HEK293T (cell line): ENCODE measurements at regions not wholly inside any gene's neighbourhood (a gene's known extent, or its start where the extent isn't known, plus 50 kb on each side); places are given as distances from the start of the nearest gene placed in this dataset.

Experiments used
- ARNT ChIP-seq: fragments of 450-650 bp; IDR thresholded peaks from 2 replicates; pipeline ENCODE4 v1.6.1; 2017; ENCODE audit warnings: mild to moderate bottlenecking
- BHLHE40 ChIP-seq: fragments of 450-650 bp; IDR thresholded peaks from 2 replicates; pipeline ENCODE4 v1.6.1; 2016; ENCODE audit warnings: mild to moderate bottlenecking, moderate library complexity, borderline replicate concordance
- ELF4 ChIP-seq: fragments of 450-650 bp; IDR thresholded peaks from 2 replicates; pipeline ENCODE4 v1.6.1; 2017; ENCODE audit warnings: antibody characterized with exemption
- FOXA1 ChIP-seq: fragments of 450-650 bp; IDR thresholded peaks from 2 replicates; pipeline ENCODE4 v1.6.1; 2016; ENCODE audit warnings: mild to moderate bottlenecking
- FOXK2 ChIP-seq: fragments of 450-650 bp; IDR thresholded peaks from 2 replicates; pipeline ENCODE4 v1.6.1; 2016; ENCODE audit warnings: mild to moderate bottlenecking
- FOXM1 ChIP-seq: fragments of 450-650 bp; IDR thresholded peaks from 2 replicates; pipeline ENCODE4 v1.6.1; 2017; ENCODE audit warnings: mild to moderate bottlenecking, borderline replicate concordance
- HDGF ChIP-seq: fragments of 450-650 bp; IDR thresholded peaks from 2 replicates; pipeline ENCODE4 v1.6.1; 2017; ENCODE audit warnings: antibody characterized with exemption, borderline replicate concordance
- L3MBTL2 ChIP-seq: fragments of 450-650 bp; conservative IDR thresholded peaks from 2 replicates; pipeline ENCODE4 v1.6.1; 2016; ENCODE audit warnings: mild to moderate bottlenecking

- TF ChIP-seq FOXA1: no peak
- no peak for TF ChIP-seq ELF4
- no peak for TF ChIP-seq HDGF
- TF ChIP-seq FOXK2: no peak
- TF ChIP-seq FOXM1: no peak
- no peak for TF ChIP-seq BHLHE40
- TF ChIP-seq L3MBTL2: no peak
- TF ChIP-seq ARNT: no peak
Measured at GRCh38 chr1:55937840-55938375, 641.5 kb downstream of the PLPP3 start.
